Fibroblast of pulmonary artery (primary cell): ENCODE measurements at regions not wholly inside any gene's neighbourhood (a gene's known extent, or its start where the extent isn't known, plus 50 kb on each side); places are given as distances from the start of the nearest gene placed in this dataset.
"Not testable (repeated sequence)": the region's sequence is repeated elsewhere in the genome, so short reads cannot be mapped to it uniquely, and the experiment has no call there.

ENCODE experiments used
- DNase-seq: peaks from one replicate; pipeline ENCODE4 v3.0.0-alpha.2; 2010; ENCODE audit warnings: low read depth
- H3K4me3 ChIP-seq: replicated peaks from 2 replicates; pipeline ENCODE4 v1.5.1; 2011; ENCODE audit warnings: low read depth, mild to moderate bottlenecking, control low read depth, low read length, moderate library complexity
- TF ChIP-seq, protein P1 (sequence below): IDR thresholded peaks from 2 replicates; pipeline ENCODE4 v1.5.1; 2011; ENCODE audit warnings: mild to moderate bottlenecking, control low read depth, low read length, inconsistent platforms; ENCODE audit errors: missing control alignments

DNA sequence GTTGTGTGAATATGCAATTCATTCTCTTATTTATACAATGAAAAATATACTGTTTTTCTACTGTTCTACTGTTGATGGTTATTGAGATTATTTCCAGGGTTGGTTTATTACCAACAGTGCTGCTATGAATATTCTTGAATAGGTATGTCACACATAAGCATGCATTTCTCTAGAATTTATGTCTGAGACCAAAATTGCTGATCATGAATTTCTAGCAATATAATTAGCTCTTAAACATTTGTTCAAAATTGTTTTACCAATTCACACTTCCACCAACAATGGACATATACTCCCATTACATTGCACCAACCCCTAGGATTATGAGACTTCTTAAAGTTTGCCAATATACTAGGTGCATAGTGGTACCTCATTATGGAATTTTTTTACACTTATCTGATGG is 164.1 kb upstream of the KCNQ5 start:
- TF ChIP-seq, protein P1, sequence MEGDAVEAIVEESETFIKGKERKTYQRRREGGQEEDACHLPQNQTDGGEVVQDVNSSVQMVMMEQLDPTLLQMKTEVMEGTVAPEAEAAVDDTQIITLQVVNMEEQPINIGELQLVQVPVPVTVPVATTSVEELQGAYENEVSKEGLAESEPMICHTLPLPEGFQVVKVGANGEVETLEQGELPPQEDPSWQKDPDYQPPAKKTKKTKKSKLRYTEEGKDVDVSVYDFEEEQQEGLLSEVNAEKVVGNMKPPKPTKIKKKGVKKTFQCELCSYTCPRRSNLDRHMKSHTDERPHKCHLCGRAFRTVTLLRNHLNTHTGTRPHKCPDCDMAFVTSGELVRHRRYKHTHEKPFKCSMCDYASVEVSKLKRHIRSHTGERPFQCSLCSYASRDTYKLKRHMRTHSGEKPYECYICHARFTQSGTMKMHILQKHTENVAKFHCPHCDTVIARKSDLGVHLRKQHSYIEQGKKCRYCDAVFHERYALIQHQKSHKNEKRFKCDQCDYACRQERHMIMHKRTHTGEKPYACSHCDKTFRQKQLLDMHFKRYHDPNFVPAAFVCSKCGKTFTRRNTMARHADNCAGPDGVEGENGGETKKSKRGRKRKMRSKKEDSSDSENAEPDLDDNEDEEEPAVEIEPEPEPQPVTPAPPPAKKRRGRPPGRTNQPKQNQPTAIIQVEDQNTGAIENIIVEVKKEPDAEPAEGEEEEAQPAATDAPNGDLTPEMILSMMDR: no peak
- no peak overlapping the region for H3K4me3 ChIP-seq
- DNase-seq: no peak

DNA sequence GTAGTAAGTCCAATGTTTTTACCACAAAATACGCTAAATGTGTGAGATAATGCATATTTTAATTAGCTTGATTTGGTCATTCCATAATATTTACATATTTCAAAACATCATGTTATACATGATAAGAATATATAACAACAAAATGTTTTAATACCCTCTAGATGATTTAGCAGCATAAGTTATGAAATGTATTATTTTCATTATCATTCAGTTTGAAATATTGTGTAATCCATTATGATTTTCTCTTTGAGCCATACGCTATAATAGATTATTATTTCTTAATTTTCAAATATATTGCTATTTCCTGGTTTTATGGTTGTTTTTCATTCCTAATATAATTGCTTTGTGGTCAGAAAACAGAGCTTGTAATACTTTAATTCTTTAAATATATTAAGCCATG is 163.3 kb upstream of the KCNQ5 start:
- DNase-seq: no peak
- no peak overlapping the region for H3K4me3 ChIP-seq
- TF ChIP-seq, protein P1: no peak

DNA sequence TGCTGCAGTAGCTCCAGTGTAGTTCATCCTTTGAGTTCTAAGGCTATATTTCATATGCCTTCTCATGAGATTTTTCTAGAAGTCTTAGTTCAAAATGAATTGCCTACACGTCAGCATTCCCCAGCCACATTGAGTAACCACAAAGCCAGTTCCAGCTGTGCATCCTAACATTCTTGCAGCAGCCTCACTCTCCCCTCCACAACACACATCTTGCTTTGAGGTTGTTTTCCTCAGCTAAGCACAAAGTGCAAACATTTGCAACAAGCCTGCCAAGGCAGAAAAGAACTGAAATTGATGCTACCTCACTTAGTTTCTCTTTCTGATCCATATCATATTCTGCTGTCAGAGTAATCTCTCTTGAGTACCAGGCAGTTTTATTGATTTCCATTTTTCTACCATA is 160.7 kb upstream of the KCNQ5 start:
- no peak overlapping the region for H3K4me3 ChIP-seq
- peak; percentile 13 for DNase-seq
- TF ChIP-seq, protein P1: no peak

DNA sequence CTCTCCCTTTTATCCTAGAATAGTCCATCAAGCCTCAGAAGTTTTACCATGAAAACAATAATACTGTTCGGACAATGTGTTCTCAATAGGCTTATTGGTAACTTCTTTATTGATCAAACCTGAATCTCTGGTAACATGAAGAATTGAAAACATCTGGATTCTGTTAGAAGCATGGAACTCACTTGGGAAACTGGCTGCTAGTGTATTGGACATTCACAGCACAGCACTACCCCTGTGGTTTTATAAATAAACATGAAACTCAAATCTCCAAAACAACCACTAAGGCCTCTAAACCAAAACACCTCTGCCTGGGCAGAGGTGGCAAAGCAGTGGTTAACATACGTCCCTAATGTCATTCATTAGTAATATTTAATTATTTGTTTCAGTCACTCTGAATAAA is 157.6 kb upstream of the KCNQ5 start:
- H3K4me3 ChIP-seq: no peak overlapping the region
- no peak for DNase-seq
- TF ChIP-seq, protein P1: no peak

DNA sequence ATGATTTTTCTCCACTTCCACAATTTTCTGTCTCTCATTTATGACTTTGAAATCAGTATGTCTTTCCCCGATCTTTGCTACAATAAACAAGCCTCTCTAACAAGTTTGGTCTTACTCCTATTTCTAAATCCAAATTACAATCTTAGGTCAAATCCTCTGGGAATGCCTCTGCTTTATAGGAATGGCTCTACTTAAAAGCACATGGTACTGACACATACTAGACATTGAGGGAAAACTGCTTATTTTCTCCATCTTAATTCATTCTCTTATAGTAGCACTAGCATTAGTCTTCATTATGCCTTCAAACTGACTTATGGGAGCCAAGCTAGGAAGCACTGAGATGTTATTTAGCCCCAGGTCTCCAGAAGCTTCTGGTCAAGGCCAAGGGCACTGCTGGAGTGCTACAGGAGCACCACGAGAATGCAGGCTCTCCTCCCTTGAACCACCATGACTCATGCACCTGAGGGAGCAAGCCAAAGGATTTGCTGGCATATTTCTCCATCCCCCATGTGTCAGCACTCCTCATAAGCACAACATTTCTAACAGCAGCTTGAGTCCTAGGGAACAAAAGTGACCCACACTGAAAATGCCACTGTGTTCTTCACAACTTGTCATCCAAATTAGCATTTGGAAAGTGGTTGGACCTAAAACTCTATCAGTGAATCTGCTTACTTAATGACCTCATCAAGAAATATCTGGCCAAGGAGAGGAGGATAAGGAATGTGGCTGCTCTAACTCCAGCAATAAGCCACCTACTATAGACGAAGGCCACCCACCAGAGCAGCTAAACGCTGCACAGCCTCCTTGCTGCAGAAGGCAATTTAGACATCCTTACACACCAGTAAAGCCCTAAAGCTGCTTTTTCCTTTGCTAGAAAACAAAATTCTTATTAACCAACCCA is 156.8 kb upstream of the KCNQ5 start:
- TF ChIP-seq, protein P1: no peak
- peak; percentile 62 for DNase-seq
- H3K4me3 ChIP-seq: no peak overlapping the region

DNA sequence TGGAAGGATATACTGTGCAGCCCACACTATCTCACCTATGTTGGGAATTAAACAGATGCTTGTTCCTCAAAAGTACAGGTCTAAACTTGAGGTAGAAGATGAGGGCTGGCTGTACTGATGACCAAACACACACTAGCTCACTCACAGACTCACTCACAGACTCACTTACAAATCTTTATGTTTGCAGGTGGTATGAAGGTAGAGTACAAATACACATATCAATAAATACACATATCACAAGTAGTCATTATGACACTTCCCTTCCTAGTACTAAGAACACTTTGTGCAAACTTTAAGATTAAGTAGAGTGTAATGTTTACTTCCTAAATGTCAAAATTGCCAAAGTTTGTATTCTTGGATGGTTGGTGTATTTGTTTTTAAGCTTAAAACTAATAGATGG is 155.4 kb upstream of the KCNQ5 start:
- DNase-seq: no peak
- H3K4me3 ChIP-seq: no peak overlapping the region
- TF ChIP-seq, protein P1: no peak

DNA sequence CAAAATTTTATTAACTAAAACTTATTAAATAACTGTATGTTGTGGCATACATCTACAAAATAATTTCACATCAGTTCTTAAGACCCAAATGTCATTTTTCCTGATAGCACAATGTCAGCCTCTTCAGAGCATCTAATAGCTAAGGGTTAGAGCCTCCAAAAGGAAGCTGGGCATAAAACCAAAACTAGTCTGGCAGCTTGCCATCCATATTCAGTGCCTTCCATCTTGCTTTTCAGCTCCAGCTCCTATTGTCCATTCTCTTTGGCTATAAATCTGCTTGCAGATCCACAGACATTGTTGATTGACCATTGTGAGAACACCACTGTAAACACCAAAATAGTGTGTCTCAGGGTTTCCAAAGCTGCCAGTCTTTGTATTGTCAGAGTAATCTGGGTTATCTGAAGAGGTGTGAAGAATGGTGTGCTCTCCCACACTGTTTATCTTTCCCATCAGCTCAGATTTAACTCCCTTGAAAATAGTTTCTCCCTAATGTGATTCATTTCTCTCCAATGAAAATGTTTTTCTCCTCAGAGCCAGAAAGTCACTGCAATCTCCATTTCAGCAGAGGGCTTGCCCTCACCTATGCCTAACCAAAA is 154.8 kb upstream of the KCNQ5 start:
- peak; percentile 13 for DNase-seq
- no peak overlapping the region for H3K4me3 ChIP-seq
- TF ChIP-seq, protein P1: no peak

DNA sequence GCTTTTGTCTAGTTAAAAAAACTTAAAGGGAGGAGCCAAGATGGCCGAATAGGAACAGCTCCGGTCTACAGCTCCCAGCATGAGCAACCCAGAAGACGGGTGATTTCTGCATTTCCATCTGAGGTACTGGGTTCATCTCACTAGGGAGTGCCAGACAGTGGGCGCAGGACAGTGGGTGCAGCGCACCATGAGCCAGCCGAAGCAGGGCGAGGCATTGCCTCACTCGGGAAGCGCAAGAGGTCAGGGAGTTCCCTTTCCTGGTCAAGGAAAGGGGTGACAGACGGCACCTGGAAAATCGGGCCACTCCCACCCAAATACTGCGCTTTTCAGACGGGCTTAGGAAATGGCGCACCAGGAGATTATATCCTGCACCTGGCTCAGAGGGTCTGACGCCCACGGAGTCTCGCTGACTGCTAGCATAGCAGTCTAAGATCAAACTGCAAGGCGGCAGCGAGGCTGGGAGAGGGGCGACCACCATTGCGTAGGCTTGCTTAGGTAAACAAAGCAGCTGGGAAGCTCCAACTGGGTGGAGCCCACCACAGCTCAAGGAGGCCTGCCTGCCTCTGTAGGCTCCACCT is 152.4 kb upstream of the KCNQ5 start:
- not testable (repeated sequence) for DNase-seq, H3K4me3 ChIP-seq
